ENCODE measurements at regions not wholly inside any gene's neighbourhood (a gene's known extent, or its start where the extent isn't known, plus 50 kb on each side); places are given as distances from the start of the nearest gene placed in this dataset.

DNA sequence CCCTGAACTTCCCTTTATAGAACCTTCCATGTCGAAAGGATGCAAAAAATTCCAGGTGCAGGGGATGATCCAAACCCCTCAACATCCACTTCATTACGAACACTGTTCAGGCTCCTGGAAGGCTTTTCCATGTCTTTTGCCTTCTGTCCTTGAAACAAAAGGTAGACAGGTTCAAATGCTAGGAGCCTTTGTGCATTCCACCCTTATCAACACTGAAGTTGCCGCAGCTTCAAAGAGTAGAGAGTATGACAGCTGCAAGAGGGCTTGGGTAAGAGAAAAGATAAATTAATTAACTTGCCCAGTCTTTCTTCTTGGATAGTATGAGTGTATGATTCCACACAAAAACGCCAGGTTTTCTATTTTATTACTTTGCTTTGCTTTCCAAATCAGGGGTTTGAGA is 269.1 kb upstream of the MSX2 start:
- POLR2A ChIA-PET: no interaction called here
- Histone ChIP-seq H3K27ac (ENCODE audit: low read length) (no peak overlapping the region), H3K36me3 (ENCODE audit: control insufficient read depth, insufficient read depth, low read length) (no peaks in the 10 kb centered on the region), H3K4me1 (ENCODE audit: control insufficient read depth, insufficient read depth, low read length) (no peaks in the 10 kb centered on the region), H3K9me3 (ENCODE audit: control insufficient read depth, insufficient read depth, low read depth, low read length) (no peaks in the 10 kb centered on the region), H3K27me3 (ENCODE audit: control insufficient read depth, insufficient read depth, low read length) (no peaks in the 10 kb centered on the region), H3K4me3 (ENCODE audit: low read depth in 2 of 2, low read length in 2 of 2) (no peak overlapping the region)
- no TSS peak for BruUV-seq (replicated peaks)
- CTCF ChIA-PET: no interaction called here
- ATAC-seq (no peak), DNase-seq (ENCODE audit: low read depth, low spot score) (no peak)
- TF ChIP-seq, protein P1, sequence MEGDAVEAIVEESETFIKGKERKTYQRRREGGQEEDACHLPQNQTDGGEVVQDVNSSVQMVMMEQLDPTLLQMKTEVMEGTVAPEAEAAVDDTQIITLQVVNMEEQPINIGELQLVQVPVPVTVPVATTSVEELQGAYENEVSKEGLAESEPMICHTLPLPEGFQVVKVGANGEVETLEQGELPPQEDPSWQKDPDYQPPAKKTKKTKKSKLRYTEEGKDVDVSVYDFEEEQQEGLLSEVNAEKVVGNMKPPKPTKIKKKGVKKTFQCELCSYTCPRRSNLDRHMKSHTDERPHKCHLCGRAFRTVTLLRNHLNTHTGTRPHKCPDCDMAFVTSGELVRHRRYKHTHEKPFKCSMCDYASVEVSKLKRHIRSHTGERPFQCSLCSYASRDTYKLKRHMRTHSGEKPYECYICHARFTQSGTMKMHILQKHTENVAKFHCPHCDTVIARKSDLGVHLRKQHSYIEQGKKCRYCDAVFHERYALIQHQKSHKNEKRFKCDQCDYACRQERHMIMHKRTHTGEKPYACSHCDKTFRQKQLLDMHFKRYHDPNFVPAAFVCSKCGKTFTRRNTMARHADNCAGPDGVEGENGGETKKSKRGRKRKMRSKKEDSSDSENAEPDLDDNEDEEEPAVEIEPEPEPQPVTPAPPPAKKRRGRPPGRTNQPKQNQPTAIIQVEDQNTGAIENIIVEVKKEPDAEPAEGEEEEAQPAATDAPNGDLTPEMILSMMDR (IDR thresholded peaks at IDR 0.05): no peak
- TF ChIP-seq SIN3A (IDR thresholded peaks at IDR 0.05; ENCODE audit: borderline replicate concordance, insufficient read depth, low read depth, low read length) (no peak), POLR2AphosphoS5 (IDR thresholded peaks at IDR 0.05; ENCODE audit: low read depth, low read length) (no peak), TCF7L2 (IDR thresholded peaks at IDR 0.05; ENCODE audit: low read depth, low read length) (no peak)
- TF ChIP-seq, protein P2, sequence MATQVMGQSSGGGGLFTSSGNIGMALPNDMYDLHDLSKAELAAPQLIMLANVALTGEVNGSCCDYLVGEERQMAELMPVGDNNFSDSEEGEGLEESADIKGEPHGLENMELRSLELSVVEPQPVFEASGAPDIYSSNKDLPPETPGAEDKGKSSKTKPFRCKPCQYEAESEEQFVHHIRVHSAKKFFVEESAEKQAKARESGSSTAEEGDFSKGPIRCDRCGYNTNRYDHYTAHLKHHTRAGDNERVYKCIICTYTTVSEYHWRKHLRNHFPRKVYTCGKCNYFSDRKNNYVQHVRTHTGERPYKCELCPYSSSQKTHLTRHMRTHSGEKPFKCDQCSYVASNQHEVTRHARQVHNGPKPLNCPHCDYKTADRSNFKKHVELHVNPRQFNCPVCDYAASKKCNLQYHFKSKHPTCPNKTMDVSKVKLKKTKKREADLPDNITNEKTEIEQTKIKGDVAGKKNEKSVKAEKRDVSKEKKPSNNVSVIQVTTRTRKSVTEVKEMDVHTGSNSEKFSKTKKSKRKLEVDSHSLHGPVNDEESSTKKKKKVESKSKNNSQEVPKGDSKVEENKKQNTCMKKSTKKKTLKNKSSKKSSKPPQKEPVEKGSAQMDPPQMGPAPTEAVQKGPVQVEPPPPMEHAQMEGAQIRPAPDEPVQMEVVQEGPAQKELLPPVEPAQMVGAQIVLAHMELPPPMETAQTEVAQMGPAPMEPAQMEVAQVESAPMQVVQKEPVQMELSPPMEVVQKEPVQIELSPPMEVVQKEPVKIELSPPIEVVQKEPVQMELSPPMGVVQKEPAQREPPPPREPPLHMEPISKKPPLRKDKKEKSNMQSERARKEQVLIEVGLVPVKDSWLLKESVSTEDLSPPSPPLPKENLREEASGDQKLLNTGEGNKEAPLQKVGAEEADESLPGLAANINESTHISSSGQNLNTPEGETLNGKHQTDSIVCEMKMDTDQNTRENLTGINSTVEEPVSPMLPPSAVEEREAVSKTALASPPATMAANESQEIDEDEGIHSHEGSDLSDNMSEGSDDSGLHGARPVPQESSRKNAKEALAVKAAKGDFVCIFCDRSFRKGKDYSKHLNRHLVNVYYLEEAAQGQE (IDR thresholded peaks at IDR 0.05; ENCODE audit: insufficient read depth in 1 of 2, low read depth in 2 of 2, low read length in 1 of 2): no peak
- intact Hi-C loops (cut with micrococcal nuclease; ENCODE audit: unreplicated experiment): no loop called here
- in situ Hi-C loops (cut with HindIII; ENCODE audit: low pct_unique_long_range_greater_than_20kb, low sequenced_read_pairs): no loop called here

DNA sequence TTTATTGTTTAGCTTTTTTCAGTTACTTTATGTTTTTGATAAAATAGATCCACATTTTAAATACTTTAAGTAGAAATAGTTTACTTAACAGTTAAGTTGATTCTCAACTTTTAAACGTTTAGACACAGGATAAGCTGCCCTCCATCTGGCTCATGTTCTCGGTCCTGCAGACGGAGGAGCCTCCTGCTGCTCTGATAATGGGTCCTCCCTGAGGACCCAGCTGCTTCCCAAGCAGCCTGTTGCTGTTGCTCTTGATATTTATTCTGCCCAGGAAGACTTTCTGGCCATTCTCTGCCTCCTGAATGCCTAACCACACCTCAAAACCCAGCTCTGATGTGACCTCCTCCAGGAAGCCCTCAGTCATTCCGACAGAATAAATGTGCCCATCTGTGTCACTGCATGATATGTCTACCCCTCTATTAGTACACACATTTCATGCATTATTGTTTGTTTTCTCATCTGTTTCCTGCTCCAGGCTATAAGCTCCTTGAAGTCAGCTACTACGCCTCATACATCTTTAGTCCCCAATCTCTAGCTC is 267.2 kb upstream of the MSX2 start:
- ChIA-PET CTCF (no interaction called here), POLR2A (no interaction called here)
- intact Hi-C loops (cut with micrococcal nuclease; ENCODE audit: unreplicated experiment) (no loop called here), in situ Hi-C loops (cut with HindIII; ENCODE audit: low pct_unique_long_range_greater_than_20kb, low sequenced_read_pairs) (no loop called here)
- Histone ChIP-seq H3K4me1 (ENCODE audit: control insufficient read depth, insufficient read depth, low read length) (no peaks in the 10 kb centered on the region), H3K36me3 (ENCODE audit: control insufficient read depth, insufficient read depth, low read length) (no peaks in the 10 kb centered on the region), H3K27ac (ENCODE audit: low read length) (no peak overlapping the region), H3K9me3 (ENCODE audit: control insufficient read depth, insufficient read depth, low read depth, low read length) (no peaks in the 10 kb centered on the region), H3K4me3 (ENCODE audit: low read depth in 2 of 2, low read length in 2 of 2) (no peak overlapping the region), H3K27me3 (ENCODE audit: control insufficient read depth, insufficient read depth, low read length) (no peaks in the 10 kb centered on the region)
- no TSS peak for BruUV-seq (replicated peaks)
- no peak for ATAC-seq
- DNase-seq (ENCODE audit: low read depth, low spot score): no peak
- TF ChIP-seq, protein P2 (IDR thresholded peaks at IDR 0.05; ENCODE audit: insufficient read depth in 1 of 2, low read depth in 2 of 2, low read length in 1 of 2): no peak
- no peak for TF ChIP-seq SIN3A (IDR thresholded peaks at IDR 0.05; ENCODE audit: borderline replicate concordance, insufficient read depth, low read depth, low read length)
- TF ChIP-seq, protein P1 (IDR thresholded peaks at IDR 0.05): no peak
- no peak for TF ChIP-seq TCF7L2 (IDR thresholded peaks at IDR 0.05; ENCODE audit: low read depth, low read length)
- TF ChIP-seq POLR2AphosphoS5 (IDR thresholded peaks at IDR 0.05; ENCODE audit: low read depth, low read length): no peak

Measured in Panc1 (cell line).